DMS79 treated with DMSO at 0.1 percent for 48 hours (cell line): ENCODE measurements at regions not wholly inside any gene's neighbourhood (a gene's known extent, or its start where the extent isn't known, plus 50 kb on each side); places are given as distances from the start of the nearest gene placed in this dataset.

ENCODE experiments used
- DNase-seq: peaks from one replicate; lab custom pipeline; 2025; lab: John Stamatoyannopoulos, UW

- no peak for DNase-seq
Observed at GRCh38 chr1:5379176-5379759, 613.0 kb downstream of the NPHP4 start.

GRCh38 chr1:5376538-5377247 is 615.5 kb downstream of the NPHP4 start:
- no peak for DNase-seq

- no peak for DNase-seq
Observed at GRCh38 chr1:5375481-5375880, 616.7 kb downstream of the NPHP4 start.

- DNase-seq: no peak
Observed at GRCh38 chr1:5374192-5374591, 618.0 kb downstream of the NPHP4 start.

GRCh38 chr1:5373281-5373680 is 618.9 kb downstream of the NPHP4 start:
- no peak for DNase-seq

GRCh38 chr1:5371270-5371669 is 621.0 kb downstream of the NPHP4 start:
- DNase-seq: no peak

GRCh38 chr1:5370311-5370710 is 621.9 kb downstream of the NPHP4 start:
- DNase-seq: no peak

GRCh38 chr1:5369223-5369622 is 623.0 kb downstream of the NPHP4 start:
- DNase-seq: peak; percentile 94

- DNase-seq: no peak
Observed at GRCh38 chr1:5368201-5368600, 624.0 kb downstream of the NPHP4 start.

GRCh38 chr1:5367306-5367705 is 624.9 kb downstream of the NPHP4 start:
- DNase-seq: no peak

GRCh38 chr1:5365751-5366150 is 626.5 kb downstream of the NPHP4 start:
- no peak for DNase-seq

GRCh38 chr1:5364591-5364990 is 627.6 kb downstream of the NPHP4 start:
- no peak for DNase-seq

- no peak for DNase-seq
Observed at GRCh38 chr1:5354681-5355080, 637.5 kb downstream of the NPHP4 start.

- no peak for DNase-seq
Observed at GRCh38 chr1:5351366-5351765, 640.9 kb downstream of the NPHP4 start.

GRCh38 chr1:5349526-5349925 is 642.7 kb downstream of the NPHP4 start:
- DNase-seq: peak; percentile 15

- no peak for DNase-seq
Observed at GRCh38 chr1:5348732-5349465, 643.3 kb downstream of the NPHP4 start.

- DNase-seq: no peak
Observed at GRCh38 chr1:5347726-5348125, 644.5 kb downstream of the NPHP4 start.

GRCh38 chr1:5345556-5345955 is 646.7 kb downstream of the NPHP4 start:
- DNase-seq: no peak

GRCh38 chr1:5343256-5344020 is 648.8 kb downstream of the NPHP4 start:
- DNase-seq: no peak

GRCh38 chr1:5342830-5343229 is 649.4 kb downstream of the NPHP4 start:
- DNase-seq: no peak

GRCh38 chr1:5342172-5342571 is 650.1 kb downstream of the NPHP4 start:
- DNase-seq: no peak

GRCh38 chr1:5341471-5341870 is 650.8 kb downstream of the NPHP4 start:
- no peak for DNase-seq
